HG03354 (cell line): ENCODE measurements at regions not wholly inside any gene's neighbourhood (a gene's known extent, or its start where the extent isn't known, plus 50 kb on each side); places are given as distances from the start of the nearest gene placed in this dataset.
"Not testable (repeated sequence)": the region's sequence is repeated elsewhere in the genome, so short reads cannot be mapped to it uniquely, and the experiment has no call there.

Experiments used
- ATAC-seq: cut with Tn5 transposase; IDR thresholded peaks from one replicate; pipeline ENCODE4 v1.9.1; 2021; ENCODE audit warnings: mild to moderate bottlenecking; ENCODE audit not compliant: unreplicated experiment, poor library complexity, severe bottlenecking

DNA sequence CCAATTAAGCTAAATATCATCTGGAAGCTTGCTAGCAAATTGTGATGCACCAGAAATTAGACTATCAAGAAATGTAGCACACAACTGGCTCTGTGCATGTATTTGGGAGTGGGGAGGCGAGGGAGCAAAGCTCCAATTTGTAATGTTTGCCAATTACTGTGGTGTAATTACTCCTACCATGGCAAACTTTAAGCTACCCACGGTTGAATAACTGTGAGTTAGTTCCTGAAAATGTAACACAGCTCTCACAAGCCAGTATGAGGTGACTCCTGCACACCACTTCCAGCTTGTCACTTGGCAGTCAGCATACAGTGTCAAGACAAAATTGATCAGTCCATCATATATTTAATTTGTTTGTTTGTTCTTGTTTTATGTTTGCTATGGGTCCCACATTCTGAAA is 141.2 kb downstream of the TM2D1 start:
- no peak for ATAC-seq

DNA sequence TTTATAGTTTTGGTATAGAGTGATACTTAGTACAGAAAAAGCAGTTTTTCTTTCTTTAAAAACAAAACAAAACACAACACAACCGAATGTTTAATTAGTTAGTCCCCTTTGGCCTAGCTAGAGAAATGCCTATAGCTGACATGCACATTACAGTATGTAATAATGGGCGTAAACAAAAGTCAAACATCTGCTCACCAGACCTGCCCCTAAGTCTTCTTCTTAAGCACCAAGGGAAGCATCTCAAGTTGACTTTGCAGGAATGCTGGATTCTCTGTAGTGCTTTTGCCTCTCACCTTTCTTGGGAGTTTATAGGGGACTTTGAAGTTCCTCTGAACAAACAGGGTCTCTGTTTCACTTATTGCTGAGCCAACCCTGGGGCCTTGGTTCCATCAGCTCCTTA is 143.7 kb downstream of the TM2D1 start:
- ATAC-seq = no peak

DNA sequence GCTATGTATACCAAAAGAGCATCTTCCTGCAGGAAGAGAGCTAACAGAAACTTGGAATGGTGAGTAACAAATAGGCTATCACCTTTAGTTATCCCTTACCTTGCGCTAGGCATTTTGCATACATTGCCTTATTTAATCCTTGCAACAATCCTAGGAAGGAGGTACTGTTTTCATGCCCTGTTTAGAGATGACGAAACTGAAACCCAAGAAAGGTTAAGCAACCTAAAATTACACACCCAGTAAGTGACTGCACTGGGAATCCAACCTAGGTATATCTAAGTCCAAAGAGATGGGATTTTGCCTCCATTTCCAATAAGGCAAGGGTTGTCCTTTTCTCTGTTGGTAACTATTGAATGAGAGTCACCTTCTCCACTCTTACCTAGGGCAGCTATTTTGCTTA is 144.5 kb downstream of the TM2D1 start:
- ATAC-seq = no peak

DNA sequence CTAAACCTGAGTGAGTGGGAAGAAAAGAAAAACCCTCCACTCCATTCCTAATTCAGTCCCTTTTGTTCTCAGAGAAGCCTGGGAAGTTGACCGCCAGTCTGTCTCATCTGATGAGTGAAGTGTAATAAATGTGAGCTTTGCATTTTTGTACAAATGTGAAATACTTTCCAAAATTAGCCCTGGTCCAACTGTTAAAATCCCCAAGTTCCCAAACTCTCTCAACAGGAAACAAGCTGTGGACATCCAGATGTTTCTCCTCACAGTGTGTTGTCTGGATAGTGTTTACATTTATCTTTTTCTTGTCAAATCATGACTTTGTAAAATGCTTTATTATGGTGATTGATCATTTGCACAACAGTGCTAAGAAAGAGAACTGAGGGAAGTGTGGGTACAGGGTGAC is 145.1 kb downstream of the TM2D1 start:
- no peak for ATAC-seq

DNA sequence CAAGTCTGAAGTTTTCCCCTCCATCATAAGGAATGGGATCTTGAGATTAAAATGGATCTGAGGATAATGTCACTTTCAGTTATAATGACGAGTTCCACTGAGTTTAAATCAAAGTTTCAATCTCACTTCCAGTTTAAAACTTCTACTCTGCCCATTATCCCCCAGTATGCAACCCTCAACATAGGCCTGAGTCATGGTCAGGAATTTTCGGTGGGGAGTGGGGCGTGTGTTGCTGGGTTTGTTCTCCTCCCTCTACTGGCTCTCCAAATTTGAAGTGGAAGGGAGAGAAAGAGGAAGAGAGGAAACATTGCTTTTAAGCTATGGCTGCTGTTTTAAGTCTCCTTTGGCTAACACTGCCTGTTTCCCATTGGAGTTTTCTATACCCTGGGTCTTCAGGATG is 152.9 kb downstream of the TM2D1 start:
- no peak for ATAC-seq

DNA sequence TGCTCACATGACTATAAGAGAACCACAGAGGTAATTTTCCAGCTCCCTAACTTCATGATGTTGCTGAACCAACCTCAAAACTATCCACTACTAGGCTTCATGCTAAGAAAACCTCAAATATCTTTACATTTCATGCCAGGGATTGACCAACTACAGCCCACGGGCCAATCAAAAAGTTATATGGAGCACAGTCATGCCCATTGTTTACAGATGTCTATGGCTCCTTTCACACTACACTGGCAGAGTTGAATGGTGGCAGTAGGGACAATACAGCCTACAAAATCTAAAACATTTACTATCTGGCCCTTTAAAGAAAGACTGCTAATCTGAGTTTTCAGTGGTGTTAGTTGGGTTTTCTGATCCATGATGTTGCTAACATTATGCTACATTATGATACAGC is 154.8 kb downstream of the TM2D1 start:
- no peak for ATAC-seq

DNA sequence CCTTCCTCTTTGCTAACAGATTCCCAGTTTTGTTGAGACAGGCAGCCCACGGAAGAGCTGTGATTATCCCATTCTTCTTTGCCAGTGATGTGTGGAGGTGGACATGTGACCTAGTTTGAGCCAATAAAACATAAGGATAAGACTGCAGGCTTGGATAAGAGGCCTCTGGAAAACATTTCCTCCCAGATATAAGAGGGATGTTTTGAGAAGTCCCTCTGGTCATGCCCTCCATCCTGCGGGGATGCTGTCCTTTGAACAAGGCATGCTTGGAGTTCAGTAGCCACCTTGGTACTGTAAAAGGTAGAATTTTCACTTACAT is 155.7 kb downstream of the TM2D1 start:
- no peak for ATAC-seq

DNA sequence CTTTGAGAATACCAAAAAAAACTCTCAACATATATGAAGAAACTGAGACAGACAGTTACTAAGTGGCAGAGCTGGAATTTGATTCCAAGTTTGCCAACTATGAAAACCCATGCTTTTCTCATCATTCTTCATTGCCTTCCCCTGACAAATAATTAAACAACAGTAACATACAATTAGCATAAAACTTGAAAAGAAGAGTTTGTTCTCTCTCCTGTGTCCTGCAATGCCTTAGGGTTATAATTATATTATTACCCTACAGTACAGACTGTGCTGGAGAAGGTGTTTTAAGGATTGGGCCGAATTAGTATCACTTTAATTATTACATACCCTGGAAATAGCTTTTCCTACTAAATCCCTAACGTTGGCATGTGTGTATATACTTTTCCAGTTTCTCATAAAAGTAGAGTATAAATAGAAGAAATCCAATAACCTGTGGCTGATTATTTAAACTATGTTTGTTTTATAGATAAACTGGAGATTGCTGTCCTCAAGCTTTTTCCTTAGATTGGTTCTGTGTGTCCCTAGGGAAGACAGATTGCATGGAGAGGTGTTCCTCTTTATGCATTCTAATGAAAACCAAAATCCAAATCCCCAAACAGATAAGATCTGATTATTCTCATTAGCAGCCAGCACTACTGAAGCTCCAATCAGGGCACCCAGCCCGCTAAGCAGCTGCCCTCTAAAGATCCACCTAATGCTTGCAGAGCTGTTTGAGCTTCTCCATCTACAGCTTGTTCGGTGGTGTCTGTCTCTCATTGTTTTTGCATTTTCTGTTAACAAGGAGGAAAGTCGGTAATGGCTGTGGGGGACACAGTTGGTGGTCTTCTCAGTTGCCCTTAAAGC is 156.3 kb downstream of the TM2D1 start:
- no peak for ATAC-seq

DNA sequence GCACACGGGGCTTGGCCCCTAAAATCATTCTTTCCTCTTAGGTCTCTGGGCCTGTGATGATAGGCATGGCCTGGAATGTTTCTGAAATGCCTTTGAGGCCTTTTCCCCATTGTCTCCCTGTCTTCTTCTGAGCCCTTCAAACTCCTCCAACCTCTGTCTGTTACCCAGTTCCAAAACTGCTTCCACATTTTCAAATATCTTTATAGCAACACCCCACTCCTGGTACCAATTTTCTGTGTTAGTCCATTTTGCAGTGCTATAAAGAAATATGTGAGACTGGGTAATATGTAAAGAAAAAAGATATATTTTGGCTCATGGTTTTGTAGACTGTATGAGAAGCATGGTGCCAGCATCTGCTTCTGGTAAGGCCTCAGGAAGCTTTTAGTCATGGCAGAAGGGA is 158.8 kb downstream of the TM2D1 start:
- ATAC-seq = no peak

DNA sequence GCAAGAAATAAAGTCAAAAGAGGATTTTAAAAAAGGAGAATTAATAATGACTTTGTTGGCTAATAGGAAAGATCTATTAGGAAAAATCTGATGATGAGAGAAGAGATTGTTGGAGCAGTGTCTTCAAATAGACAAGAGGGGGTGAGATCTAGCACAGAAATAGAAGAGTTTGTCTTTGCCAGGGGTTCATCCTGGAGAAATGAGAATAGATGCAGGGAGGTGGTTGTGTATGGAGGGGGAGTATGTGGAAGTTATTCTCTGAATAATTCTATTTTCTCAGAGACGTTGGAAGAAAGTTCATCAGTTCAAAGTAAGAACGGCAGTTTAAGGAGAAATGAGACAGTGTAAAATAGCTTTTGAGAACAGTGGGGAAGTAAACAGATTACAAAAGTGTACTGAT is 161.3 kb downstream of the TM2D1 start:
- no peak for ATAC-seq

DNA sequence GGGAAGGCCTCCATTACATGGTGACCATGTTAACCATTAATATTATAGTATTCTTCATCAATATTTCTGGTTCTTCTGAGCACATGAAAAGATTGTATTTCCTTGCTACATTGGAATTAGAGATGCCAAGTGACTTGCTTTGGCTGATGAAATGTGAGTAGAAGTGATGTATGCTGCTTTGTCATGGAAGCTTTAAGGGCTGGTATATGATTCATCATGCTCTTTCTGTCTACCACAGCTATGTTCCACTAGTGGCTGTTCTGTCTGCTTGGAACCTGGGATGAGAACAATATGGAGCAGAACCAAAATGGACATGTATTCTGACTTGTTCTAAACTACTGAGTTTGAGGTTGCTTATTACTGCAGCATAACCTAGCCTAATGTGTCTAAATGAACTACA is 163.3 kb downstream of the TM2D1 start:
- ATAC-seq = no peak

DNA sequence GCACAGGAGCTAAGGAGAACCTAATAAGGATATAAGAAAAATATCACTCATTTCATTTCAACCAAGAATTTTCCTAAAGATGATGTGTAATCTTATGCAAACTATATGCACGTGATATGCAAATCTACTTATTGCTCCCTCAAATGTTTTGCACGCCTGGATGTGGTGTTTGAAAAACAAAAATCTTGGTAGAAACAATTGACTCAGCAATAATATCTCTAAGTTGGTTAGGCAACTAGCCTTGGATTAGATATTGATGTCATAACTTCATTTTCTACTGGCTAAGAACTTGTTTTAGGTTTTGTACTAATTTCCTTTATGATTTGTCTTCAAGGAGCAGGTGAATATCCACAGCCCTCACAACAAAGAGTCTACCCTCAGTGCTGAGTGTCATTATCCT is 164.6 kb downstream of the TM2D1 start:
- ATAC-seq = no peak

DNA sequence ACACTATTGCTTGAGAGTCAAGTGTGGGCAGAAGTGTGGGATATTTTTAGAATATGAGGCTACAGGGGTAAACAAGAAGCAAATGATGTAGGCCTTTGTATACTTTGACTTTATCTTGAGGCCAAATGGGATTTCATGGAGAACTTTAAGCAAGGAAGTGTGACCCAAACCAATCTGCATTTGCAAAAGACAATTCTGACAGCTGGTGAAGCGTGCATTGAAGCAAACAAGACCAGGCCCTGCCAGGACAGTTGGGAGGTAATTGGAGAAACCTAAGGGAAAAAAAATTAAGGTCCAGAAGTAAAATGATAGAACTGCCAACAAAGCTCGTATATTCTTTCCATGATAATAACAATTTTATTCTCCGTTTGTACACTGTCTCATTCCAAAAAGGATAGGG is 168.3 kb downstream of the TM2D1 start:
- no peak for ATAC-seq

DNA sequence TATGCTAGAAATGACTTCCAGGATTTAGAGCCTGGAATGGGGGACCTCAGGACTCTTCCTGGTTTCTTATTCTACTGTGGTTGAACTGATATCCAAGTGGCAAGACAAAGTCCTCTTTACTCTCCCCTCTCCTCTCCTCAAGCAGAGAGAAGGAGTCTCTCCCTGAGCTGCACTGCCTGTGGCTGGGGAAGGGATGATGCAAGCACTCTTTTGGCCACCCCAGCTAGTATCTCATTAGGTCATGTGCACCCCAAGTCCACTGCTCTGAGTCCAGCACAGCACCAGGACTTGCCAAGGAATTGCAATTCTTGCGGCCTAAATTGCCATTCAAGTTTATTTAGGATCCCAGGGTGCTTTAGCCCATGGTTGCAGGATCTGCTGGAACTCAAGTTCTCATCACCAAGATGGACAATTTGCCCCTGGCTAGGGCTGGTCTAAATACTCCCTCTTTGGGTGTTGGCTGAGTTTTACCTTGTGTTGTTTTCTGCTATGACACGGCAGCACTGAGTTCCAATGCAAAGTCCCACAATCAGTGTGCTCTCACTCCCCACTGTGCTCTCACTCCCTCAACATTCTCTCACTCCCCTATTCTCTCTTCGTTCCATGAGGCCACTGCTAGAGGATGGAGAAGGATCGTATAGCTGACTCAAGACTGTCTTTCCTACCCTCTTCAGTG is 172.2 kb downstream of the TM2D1 start:
- ATAC-seq = no peak

DNA sequence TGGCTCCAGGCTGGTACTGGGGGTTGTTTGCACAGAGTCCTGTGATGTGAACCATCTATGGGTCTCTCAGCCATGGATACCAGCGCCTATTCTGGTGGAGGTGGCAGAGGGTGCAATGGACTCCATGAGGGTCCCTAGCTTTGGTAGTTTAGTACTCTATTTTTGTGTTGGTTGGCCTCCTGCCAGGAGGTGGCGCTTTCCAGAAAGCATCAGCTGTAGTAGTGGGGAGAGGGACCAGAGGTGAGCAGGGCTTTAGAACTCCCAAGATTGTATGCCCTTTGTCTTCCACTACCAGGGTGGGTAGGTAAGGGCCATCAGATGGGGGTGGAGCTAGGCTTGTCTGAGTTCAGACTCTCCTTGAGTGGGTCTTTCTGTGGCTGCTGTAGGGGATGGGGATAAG is 177.6 kb downstream of the TM2D1 start:
- not testable (repeated sequence) for ATAC-seq

DNA sequence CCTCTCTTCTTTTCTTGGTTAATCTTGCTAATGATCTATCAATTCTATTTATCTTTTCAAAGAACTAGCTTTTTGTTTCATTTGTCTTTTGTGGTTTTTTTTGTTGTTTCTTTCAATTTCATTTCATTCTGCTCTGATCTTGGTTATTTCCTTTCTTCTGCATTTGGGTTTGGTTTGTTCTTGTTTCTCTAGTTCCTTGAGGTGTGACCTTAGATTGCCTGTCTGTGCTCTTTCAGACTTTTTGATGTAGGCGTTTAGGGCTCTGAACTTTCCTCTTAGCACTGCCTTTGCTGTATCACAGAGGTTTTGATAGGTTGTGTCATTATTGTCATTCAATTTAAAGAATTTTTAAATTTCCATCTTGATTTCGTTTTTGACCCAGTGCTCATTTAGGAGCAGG is 180.1 kb downstream of the TM2D1 start:
- not testable (repeated sequence) for ATAC-seq

DNA sequence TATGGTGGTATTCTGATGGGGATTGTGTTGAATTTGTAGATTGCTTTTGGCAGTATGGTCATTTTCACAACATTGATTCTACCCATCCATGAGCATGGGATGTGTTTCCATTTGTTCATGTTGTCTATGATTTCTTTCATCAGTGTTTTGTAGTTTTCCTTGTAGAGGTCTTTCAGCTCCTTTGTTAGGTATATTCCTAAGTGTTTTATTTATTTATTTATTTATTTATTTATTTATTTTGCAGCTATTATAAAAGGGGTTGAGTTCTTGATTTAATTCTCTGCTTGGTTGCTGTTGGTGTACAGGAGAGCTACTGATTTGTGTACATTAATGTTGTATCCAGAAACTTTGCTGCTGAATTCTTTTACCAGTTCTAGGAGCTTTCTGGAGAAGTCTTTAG is 181.4 kb downstream of the TM2D1 start:
- ATAC-seq = not testable (repeated sequence)

DNA sequence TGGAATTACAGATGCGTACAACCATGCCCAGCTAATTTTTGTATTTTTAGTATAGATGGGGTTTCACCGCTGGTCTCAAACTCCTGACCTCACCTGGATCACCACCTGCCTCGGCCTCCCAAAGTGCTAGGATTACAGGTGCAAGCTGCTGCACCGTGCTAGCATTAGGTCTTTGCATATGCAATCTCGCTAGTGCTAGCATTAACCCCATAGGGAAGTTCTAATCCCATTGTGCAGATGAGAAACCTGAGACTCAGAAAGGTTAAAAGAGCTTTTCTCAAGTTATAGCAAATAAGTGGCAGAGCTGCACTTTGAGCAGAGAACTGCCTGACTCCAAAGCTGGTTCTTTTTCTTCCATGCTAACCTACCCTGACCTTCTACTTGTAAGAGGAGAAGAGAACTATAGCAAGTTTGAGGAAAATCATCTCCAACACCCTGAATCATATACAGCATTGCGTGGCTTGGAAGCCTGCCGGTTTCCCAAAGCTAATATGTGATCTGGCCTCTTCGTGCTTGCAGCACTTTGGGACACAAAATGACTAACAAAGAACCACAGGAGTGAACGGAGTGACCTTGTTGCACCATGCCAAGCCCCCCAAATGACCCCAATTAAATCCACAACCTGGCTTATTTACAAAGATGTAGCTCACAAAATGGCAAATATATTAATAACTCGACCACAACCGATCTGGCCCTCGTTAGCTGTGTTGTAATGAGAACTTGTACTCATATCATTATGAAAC is 185.1 kb downstream of the TM2D1 start:
- ATAC-seq = no peak

DNA sequence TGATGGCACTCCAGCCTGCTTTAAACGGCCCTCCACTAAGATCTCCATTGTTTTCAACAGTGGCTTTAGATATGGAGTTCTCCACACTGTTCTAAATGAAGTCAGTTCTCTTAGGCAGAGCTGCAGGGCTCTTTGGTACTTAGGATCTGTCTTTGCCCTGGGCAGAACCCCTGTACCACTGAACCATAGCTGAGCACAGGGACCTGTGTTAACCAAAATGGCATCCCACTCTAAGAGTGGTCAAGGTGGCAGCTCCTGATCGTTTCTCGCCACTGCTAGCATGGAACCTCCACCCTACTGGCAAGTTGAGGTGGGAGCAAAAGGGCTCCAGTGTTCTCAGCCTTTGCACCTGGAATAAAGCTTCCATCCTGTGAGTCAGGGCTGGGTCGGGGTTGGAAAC is 186.7 kb downstream of the TM2D1 start:
- ATAC-seq = no peak

DNA sequence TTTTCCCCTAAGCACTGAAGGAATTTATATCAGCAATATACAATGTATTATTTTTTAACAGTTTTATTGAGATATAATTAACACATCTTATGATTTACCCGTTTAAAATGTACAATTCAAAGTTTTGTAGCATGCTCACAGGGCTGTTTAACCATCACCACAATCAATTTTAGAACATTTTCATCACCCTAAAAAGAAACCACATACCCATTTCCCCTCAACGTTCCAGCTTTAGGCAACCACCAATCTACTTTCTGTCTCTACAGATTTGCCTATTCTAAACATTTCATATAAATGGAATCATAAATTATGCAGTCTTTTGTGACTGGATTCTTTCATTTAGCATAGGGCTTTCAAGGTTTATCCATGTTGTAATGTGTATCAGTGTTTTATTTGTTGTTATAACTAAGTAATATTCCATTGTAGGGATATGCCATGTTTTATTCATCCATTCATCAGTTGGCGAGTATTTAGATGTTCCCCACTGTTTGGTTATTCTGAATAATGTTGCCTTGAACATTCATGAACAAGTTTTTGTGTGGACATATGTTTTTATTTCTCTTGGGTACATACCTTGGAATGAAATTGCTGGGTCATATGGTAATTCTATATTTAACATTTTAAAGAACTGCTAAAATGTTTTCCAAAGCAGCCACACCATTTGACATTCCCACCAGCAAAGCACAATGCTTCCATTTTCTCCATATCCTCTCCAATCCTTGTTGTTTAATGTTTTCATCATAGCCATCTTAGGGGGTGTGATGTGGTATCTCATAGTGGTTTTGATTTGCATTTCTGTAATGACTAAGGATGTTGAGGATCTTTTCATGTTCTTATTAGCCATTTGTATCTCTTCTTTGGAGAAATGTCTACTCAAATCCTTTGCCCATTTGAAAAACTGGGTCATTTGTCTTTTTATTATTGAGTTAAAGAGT is 188.5 kb downstream of the TM2D1 start:
- ATAC-seq = no peak
